Activated naive CD8-positive, alpha-beta T cell treated with anti-CD3 and anti-CD28 coated beads, Interleukin-2, amount 10 ng/mL, durations not matched to agents 7 days and 5 days (primary cell): ENCODE measurements at regions not wholly inside any gene's neighbourhood (a gene's known extent, or its start where the extent isn't known, plus 50 kb on each side); places are given as distances from the start of the nearest gene placed in this dataset.

Source experiments
- ATAC-seq: fragments of 150-1000 bp; cut with Tn5 transposase; one replicate; pipeline ENCODE4 v1.10.0; 2021; ENCODE audit warnings: low read depth, moderate library complexity
- POLR2A ChIA-PET: fragments of 350-600 bp; sonication (Branson Sonifier 250); formaldehyde crosslinking; loops from one replicate; lab custom pipeline; 2021; ENCODE audit warnings: antibody characterized with exemption; lab: Charles Lee
- DNase-seq: peaks from one replicate; pipeline ENCODE4 v3.0.0; 2021
- H3K27ac Mint-ChIP-seq: one replicate; pipeline ENCODE4 v1.8.0; 2022; ENCODE audit warnings: mild to moderate bottlenecking, mixed read lengths
- H3K27me3 Mint-ChIP-seq: one replicate; pipeline ENCODE4 v1.8.0; 2022; ENCODE audit warnings: mild to moderate bottlenecking, moderate library complexity, mixed read lengths
- H3K36me3 Mint-ChIP-seq: one replicate; pipeline ENCODE4 v1.8.0; 2021; ENCODE audit warnings: mild to moderate bottlenecking, mixed read lengths
- H3K4me1 Mint-ChIP-seq: one replicate; pipeline ENCODE4 v1.8.0; 2021; ENCODE audit warnings: mixed read lengths
- H3K4me3 Mint-ChIP-seq: one replicate; pipeline ENCODE4 v1.8.0; 2022; ENCODE audit warnings: mild to moderate bottlenecking, moderate library complexity, mixed read lengths
- H3K9me3 Mint-ChIP-seq: one replicate; pipeline ENCODE4 v1.8.0; 2021; ENCODE audit warnings: mixed read lengths

GRCh38 chr13:81781471-81781870, 1440.5 kb upstream of the SPRY2 start:
- Mint-ChIP-seq H3K27me3 (no peaks in the 10 kb centered on the region), H3K36me3 (no peaks in the 10 kb centered on the region), H3K4me3 (no peak overlapping the region), H3K4me1 (no peaks in the 10 kb centered on the region), H3K27ac (no peak overlapping the region), H3K9me3 (peaks cover 8% of the 10 kb centered on the region)
- ATAC-seq (no peak), DNase-seq (no peak)
- POLR2A ChIA-PET = no interaction called here

DNA sequence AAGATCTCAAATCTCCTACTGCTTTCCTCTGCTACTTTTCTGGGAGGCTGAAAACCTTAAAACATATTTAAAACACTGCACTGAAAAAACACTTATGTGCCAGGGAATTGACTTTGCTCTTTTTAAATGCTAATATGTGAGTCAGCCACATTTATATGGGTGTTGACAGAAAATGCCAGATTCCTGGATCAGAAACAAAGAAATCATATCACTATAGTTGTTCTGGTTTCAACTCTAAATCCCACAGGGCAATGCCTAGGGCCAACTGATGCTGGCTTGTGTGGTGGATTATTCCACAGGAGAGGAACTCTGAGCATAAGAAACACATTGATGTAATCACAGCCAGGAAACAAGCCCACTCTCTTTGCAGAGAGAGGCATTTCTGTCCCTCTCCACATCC, 1439.0 kb upstream of the SPRY2 start:
- POLR2A ChIA-PET = no interaction called here
- ATAC-seq (no peak), DNase-seq (no peak)
- Mint-ChIP-seq H3K4me3 (no peak overlapping the region), H3K36me3 (no peaks in the 10 kb centered on the region), H3K9me3 (peaks cover 9% of the 10 kb centered on the region), H3K27ac (no peak overlapping the region), H3K27me3 (no peaks in the 10 kb centered on the region), H3K4me1 (no peaks in the 10 kb centered on the region)

DNA sequence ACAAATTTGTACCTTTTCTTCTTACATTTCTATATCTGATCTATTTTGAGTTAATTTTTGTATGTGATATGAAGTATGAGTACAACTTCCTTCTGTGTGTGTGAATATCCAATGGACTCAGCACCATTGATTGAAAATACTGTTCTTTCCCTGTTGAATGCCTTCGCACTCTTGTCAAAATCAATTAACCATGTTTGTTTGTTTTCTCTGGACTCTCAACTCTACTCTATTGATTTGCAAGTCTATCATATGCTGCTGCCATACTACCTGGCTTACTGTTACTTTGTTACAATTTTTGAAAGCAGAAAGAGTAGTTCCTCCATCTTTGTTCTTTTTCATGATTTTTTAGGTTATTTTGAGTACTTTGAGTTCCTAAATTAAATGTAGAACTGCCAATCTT, 1437.4 kb upstream of the SPRY2 start:
- H3K36me3 Mint-ChIP-seq = no peaks in the 10 kb centered on the region
- H3K27me3 Mint-ChIP-seq = no peaks in the 10 kb centered on the region
- POLR2A ChIA-PET = no interaction called here
- no peaks in the 10 kb centered on the region for H3K4me1 Mint-ChIP-seq
- DNase-seq (no peak), ATAC-seq (no peak)
- peaks cover 10% of the 10 kb centered on the region for H3K9me3 Mint-ChIP-seq
- no peak overlapping the region for H3K4me3 Mint-ChIP-seq
- H3K27ac Mint-ChIP-seq = no peak overlapping the region

- Mint-ChIP-seq H3K36me3 (no peaks in the 10 kb centered on the region), H3K27me3 (no peaks in the 10 kb centered on the region), H3K4me1 (no peaks in the 10 kb centered on the region), H3K27ac (no peak overlapping the region), H3K4me3 (no peak overlapping the region), H3K9me3 (peaks cover 5% of the 10 kb centered on the region)
- POLR2A ChIA-PET = no interaction called here
- no peak for DNase-seq
- no peak for ATAC-seq
Observed at GRCh38 chr13:81773263-81773662, 1432.3 kb upstream of the SPRY2 start.

DNA sequence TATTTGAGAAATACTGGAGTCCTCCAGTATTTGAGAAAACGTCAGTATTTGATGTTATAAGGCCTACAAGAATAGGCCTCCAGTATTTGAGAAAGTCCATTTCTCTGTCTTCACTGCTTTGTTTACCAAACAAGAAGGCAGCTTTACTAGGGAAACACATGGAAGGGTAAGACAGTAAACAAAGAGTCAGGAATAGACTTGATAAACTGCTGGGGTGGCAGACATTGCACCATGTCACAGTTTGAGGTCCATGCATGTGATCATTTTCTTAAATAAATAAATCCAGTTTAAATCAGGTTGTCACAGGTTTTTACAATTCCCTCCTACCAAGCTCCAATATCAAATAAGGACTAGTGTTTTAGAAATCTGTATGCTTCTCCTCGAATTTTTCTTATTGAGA, 1431.0 kb upstream of the SPRY2 start:
- ATAC-seq (no peak), DNase-seq (no peak)
- H3K4me1 Mint-ChIP-seq = no peaks in the 10 kb centered on the region
- no peaks in the 10 kb centered on the region for H3K36me3 Mint-ChIP-seq
- H3K4me3 Mint-ChIP-seq = no peak overlapping the region
- POLR2A ChIA-PET = no interaction called here
- peaks cover 5% of the 10 kb centered on the region for H3K9me3 Mint-ChIP-seq
- no peaks in the 10 kb centered on the region for H3K27me3 Mint-ChIP-seq
- no peak overlapping the region for H3K27ac Mint-ChIP-seq

- Mint-ChIP-seq H3K4me1 (no peaks in the 10 kb centered on the region), H3K4me3 (no peak overlapping the region), H3K36me3 (no peaks in the 10 kb centered on the region), H3K27ac (no peak overlapping the region), H3K27me3 (no peaks in the 10 kb centered on the region), H3K9me3 (peaks cover 5% of the 10 kb centered on the region)
- ATAC-seq = no peak
- no peak for DNase-seq
- POLR2A ChIA-PET = no interaction called here
Observed at GRCh38 chr13:81770868-81771505, 1430.1 kb upstream of the SPRY2 start.

DNA sequence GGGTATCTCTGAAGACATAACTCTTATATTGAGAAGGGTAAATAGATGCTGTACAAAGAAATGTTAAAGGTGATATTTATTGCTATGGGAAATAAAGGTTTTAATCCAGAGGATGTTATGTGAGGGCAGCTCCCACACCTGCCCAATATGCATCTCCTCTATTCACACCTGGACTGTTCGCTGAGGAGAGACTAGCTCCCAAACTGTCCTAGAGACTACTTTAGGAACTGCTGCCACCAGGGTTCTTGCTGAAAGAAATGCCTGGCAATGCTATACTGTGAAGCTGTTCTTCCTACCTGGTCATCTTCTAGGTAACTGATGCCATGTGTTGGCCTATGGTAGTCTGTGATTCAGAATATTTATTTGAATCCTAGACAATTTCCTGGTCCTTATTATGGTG, 1421.5 kb upstream of the SPRY2 start:
- no peak overlapping the region for H3K4me3 Mint-ChIP-seq
- H3K36me3 Mint-ChIP-seq = no peaks in the 10 kb centered on the region
- POLR2A ChIA-PET = no interaction called here
- DNase-seq = no peak
- ATAC-seq = no peak
- H3K9me3 Mint-ChIP-seq = peaks cover 13% of the 10 kb centered on the region
- no peaks in the 10 kb centered on the region for H3K4me1 Mint-ChIP-seq
- H3K27me3 Mint-ChIP-seq = no peaks in the 10 kb centered on the region
- H3K27ac Mint-ChIP-seq = no peak overlapping the region

DNA sequence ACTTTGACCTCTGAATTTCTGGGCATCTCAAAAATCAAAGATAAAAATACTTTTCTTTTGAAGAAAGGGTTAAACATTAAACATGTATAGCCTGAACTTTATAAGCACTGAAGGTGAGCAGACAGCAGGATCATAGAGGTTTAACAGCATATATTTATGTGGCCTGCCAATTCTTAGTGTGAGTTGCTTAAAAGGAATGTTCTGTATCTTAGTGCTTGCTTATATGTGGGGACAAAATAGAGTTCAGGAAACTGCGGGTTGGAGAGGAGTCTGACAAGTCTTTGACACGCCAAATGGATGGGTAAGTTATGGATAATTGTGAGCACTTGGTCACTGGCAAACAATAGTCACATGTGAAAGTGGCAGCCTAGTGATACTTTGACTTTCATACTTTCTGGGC, 1419.4 kb upstream of the SPRY2 start:
- H3K4me1 Mint-ChIP-seq = no peaks in the 10 kb centered on the region
- POLR2A ChIA-PET = no interaction called here
- H3K4me3 Mint-ChIP-seq = no peak overlapping the region
- DNase-seq (no peak), ATAC-seq (no peak)
- no peaks in the 10 kb centered on the region for H3K36me3 Mint-ChIP-seq
- no peak overlapping the region for H3K27ac Mint-ChIP-seq
- peaks cover 12% of the 10 kb centered on the region for H3K9me3 Mint-ChIP-seq
- H3K27me3 Mint-ChIP-seq = no peaks in the 10 kb centered on the region

- POLR2A ChIA-PET = no interaction called here
Observed at GRCh38 chr13:81757348-81757970, 1416.5 kb upstream of the SPRY2 start.

GRCh38 chr13:81745391-81745790, 1404.5 kb upstream of the SPRY2 start:
- Mint-ChIP-seq H3K27me3 (no peaks in the 10 kb centered on the region), H3K27ac (no peak overlapping the region), H3K9me3 (peaks cover 2% of the 10 kb centered on the region), H3K4me3 (no peak overlapping the region), H3K4me1 (no peaks in the 10 kb centered on the region), H3K36me3 (no peaks in the 10 kb centered on the region)
- DNase-seq = no peak
- ATAC-seq = no peak
- POLR2A ChIA-PET = no interaction called here

More at GRCh38 chr13:81757348-81757970, 1416.5 kb upstream of the SPRY2 start:
- no peak for ATAC-seq
- peaks cover 11% of the 10 kb centered on the region for H3K9me3 Mint-ChIP-seq
- no peak overlapping the region for H3K4me3 Mint-ChIP-seq
- H3K27ac Mint-ChIP-seq = no peak overlapping the region
- no peaks in the 10 kb centered on the region for H3K4me1 Mint-ChIP-seq
- no peak for DNase-seq
- H3K27me3 Mint-ChIP-seq = no peaks in the 10 kb centered on the region
- H3K36me3 Mint-ChIP-seq = no peaks in the 10 kb centered on the region

- DNase-seq (no peak), ATAC-seq (no peak)
- POLR2A ChIA-PET = no interaction called here
- no peaks in the 10 kb centered on the region for H3K27me3 Mint-ChIP-seq
- H3K27ac Mint-ChIP-seq = no peak overlapping the region
- H3K4me1 Mint-ChIP-seq = no peaks in the 10 kb centered on the region
- no peaks in the 10 kb centered on the region for H3K36me3 Mint-ChIP-seq
- no peak overlapping the region for H3K4me3 Mint-ChIP-seq
- H3K9me3 Mint-ChIP-seq = peaks cover 6% of the 10 kb centered on the region
Observed at GRCh38 chr13:81738364-81738763, 1397.4 kb upstream of the SPRY2 start.

DNA sequence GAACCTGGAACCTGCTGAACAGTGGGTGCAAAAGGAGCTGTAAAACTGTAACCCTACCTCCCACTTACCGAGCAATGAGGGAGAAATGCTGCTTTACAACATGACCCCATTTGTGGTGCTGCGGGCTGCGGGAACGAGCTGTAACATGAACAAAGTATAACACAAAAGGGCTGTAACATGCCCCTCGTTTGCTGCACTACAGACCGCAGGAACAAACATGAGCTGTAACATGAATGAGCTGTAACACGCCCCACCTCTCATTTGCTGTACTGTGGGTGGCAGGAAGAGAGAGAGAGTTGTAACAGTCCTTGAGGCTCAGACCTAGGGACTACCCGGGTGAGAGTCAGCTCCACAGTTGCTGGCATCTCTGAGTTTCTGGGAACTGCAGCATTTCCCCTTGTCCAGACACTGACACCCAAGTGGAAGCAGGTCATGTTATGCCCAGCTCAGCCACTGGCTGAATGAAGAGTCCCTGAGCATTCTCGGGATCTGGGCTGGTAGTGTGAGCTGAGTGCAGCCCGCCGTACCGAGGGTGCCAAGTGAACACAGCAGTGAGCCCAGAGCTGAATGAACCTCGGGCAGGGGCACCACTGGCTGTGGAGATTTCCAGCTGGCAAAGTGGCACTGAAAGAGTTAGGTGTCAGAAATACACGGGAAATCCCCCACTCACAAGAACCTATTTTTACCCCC, 1385.3 kb upstream of the SPRY2 start:
- H3K27me3 Mint-ChIP-seq = no peaks in the 10 kb centered on the region
- no peak for DNase-seq
- H3K9me3 Mint-ChIP-seq = peaks cover 3% of the 10 kb centered on the region
- no peak overlapping the region for H3K4me3 Mint-ChIP-seq
- no peak overlapping the region for H3K27ac Mint-ChIP-seq
- no peaks in the 10 kb centered on the region for H3K4me1 Mint-ChIP-seq
- no peaks in the 10 kb centered on the region for H3K36me3 Mint-ChIP-seq
- POLR2A ChIA-PET = no interaction called here
- no peak for ATAC-seq

DNA sequence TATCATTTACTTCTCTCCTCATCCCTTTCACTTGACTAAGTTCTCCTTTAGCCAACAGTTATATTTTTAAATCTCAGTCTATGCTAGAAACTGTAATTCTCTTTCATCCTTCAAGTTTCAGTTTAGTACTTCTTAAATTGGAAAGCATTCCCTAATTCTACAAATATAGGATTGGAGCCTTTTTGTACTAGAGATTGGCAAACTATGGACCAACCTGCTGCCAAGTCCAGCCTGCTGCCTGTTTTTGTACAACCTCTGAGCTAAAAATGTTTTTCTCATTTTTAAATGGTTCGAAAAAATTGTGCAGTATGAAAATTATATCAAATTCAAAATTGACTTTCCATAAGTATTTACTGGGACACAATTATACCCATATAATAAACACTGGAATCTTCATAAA, 1381.5 kb upstream of the SPRY2 start:
- H3K27ac Mint-ChIP-seq = no peak overlapping the region
- POLR2A ChIA-PET = no interaction called here
- DNase-seq (no peak), ATAC-seq (no peak)
- peaks cover 1% of the 10 kb centered on the region for H3K9me3 Mint-ChIP-seq
- H3K36me3 Mint-ChIP-seq = no peaks in the 10 kb centered on the region
- no peaks in the 10 kb centered on the region for H3K4me1 Mint-ChIP-seq
- H3K27me3 Mint-ChIP-seq = no peaks in the 10 kb centered on the region
- H3K4me3 Mint-ChIP-seq = no peak overlapping the region

GRCh38 chr13:81721400-81721799, 1380.5 kb upstream of the SPRY2 start:
- POLR2A ChIA-PET = no interaction called here
- no peak for ATAC-seq

More at GRCh38 chr13:81721400-81721799, 1380.5 kb upstream of the SPRY2 start:
- Mint-ChIP-seq H3K4me1 (no peaks in the 10 kb centered on the region), H3K4me3 (no peak overlapping the region), H3K9me3 (no peaks in the 10 kb centered on the region), H3K27ac (no peak overlapping the region), H3K36me3 (no peaks in the 10 kb centered on the region), H3K27me3 (no peaks in the 10 kb centered on the region)
- no peak for DNase-seq
